Body of pancreas (tissue), 4 donors: ENCODE measurements at regions not wholly inside any gene's neighbourhood (a gene's known extent, or its start where the extent isn't known, plus 50 kb on each side); places are given as distances from the start of the nearest gene placed in this dataset.

Experiments
- ATAC-seq: fragments of 150-250 bp; one replicate; pipeline ENCODE4 v1.9.1; 2016
- DNase-seq, 4 donors: peaks; one replicate each; pipeline ENCODE4 v3.0.0-alpha.2; 2019
- H3K27ac ChIP-seq, 4 donors: fragments of 200-600 bp; sonication (generic); 1 replicate in 3 of 4; 2 replicates in 1 of 4; pipeline versions ENCODE4 v1.5.1 to v1.6.1; 2016 to 2019; ENCODE audit warnings: mild to moderate bottlenecking in 1 of 4, mixed read lengths in 1 of 4, moderate library complexity in 1 of 4
- H3K27me3 ChIP-seq, 2 donors: fragments of 200-600 bp; sonication (generic); one replicate each; pipeline ENCODE4 v1.6.0; 2016; ENCODE audit warnings: mild to moderate bottlenecking in 1 of 2
- H3K36me3 ChIP-seq, 2 donors: fragments of 200-600 bp; sonication (generic); replicated peaks in 1 of 2; 2 replicates each; pipeline ENCODE4 v1.5.1; 2016; ENCODE audit warnings: low read depth in 2 of 2; ENCODE audit not compliant: insufficient read depth in 1 of 2
- H3K4me1 ChIP-seq: fragments of 200-600 bp; sonication (generic); one replicate; pipeline ENCODE4 v1.6.0; 2016
- H3K4me3 ChIP-seq, 2 donors: fragments of 200-600 bp; sonication (generic); 1 replicate in 1 of 2; 2 replicates in 1 of 2; pipeline ENCODE4 v1.5.1; 2016 to 2019
- H3K9me3 ChIP-seq, 3 donors: fragments of 200-600 bp; sonication (generic); 1 replicate in 2 of 3; 2 replicates in 1 of 3; pipeline ENCODE4 v1.5.1; 2016
- CTCF ChIP-seq, 7 experiments: fragments of 450-650 bp in 4 of 7; fragments of 200-600 bp in 3 of 7; sonication (generic) in 3 of 7; IDR thresholded peaks; one replicate each; pipeline ENCODE4 v1.5.1; 2016 to 2019; ENCODE audit warnings: antibody characterized with exemption in 7 of 7
- POLR2A ChIP-seq, 3 donors: fragments of 450-650 bp; IDR thresholded peaks; one replicate each; pipeline ENCODE4 v1.6.1; 2016; ENCODE audit warnings: antibody characterized with exemption in 3 of 3, mild to moderate bottlenecking in 2 of 3
- WGBS, 2 donors: methylation state at CpG; one replicate each; pipeline ENCODE4 v1.1.5; 2017; 5-methylcytosine and 5-hydroxymethylcytosine counted together
- intact Hi-C: fragments of 100-400 bp; cut with DNase I; formaldehyde crosslinking; loops from one replicate; pipeline ENCODE4 v1.15.1; 2023

DNA sequence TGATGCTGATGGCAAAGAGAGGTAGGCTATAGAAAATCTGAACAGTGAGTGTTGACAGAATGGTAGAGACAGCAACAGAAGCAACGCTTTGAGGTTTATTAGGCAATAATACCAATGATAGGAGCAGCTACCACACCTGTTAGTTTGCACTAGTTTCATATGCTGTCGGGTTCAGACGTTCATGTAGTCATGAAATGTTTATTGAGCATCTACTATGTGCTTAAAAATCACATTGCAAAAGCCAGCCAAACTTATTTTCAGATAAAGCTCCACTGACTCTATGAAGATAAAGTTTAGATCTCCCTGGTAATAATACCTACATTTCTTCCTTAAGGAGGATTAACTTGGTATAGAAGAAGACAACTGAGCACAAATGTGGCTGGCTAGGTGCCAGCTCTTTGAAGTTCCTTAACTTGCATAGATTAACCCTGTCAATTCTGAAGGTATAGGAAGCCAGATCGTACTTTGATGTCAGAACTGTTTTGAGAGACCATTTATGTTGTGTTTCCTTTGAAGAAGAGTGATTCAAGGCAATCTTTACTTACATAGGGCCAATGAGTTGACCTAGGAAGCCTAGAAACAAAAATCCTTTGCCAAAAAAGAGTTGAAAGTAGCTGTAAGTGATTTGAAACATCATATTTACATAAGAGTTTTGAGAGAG is 71.5 kb downstream of the DISP1 start:
- H3K4me1 ChIP-seq, result no peaks in the 10 kb centered on the region
- TF ChIP-seq POLR2A (IDR thresholded peaks at IDR 0.05) (no peak), CTCF (IDR thresholded peaks at IDR 0.05) (no peak)
- no peak overlapping the region for H3K27ac ChIP-seq
- no peak for DNase-seq
- H3K27me3 ChIP-seq, result no peaks in the 10 kb centered on the region
- H3K4me3 ChIP-seq, result no peak overlapping the region
- no peak for ATAC-seq
- H3K36me3 ChIP-seq, result no peaks in the 10 kb centered on the region
- intact Hi-C loops, result no loop called here
- H3K9me3 ChIP-seq, result no peaks in the 10 kb centered on the region
- 80 to 86% methylated on average over 4 of the region's 4 CpGs for WGBS, 2 donors

GRCh38 chr1:222886878-222887351 is 72.1 kb downstream of the DISP1 start:
- ATAC-seq (no peak), DNase-seq (no peak)
- TF ChIP-seq POLR2A (IDR thresholded peaks at IDR 0.05), result no peak
- TF ChIP-seq CTCF (IDR thresholded peaks at IDR 0.05), result no peak
- 57 to 58% methylated on average over 1 of the region's 1 CpG for WGBS, 2 donors
- Histone ChIP-seq H3K27me3 (no peaks in the 10 kb centered on the region), H3K36me3 (no peaks in the 10 kb centered on the region), H3K9me3 (no peaks in the 10 kb centered on the region), H3K4me3 (no peak overlapping the region), H3K27ac (no peak overlapping the region), H3K4me1 (no peaks in the 10 kb centered on the region)
- intact Hi-C loops, result no loop called here

GRCh38 chr1:222889440-222889839 is 74.6 kb downstream of the DISP1 start:
- TF ChIP-seq CTCF (IDR thresholded peaks at IDR 0.05) (no peak), POLR2A (IDR thresholded peaks at IDR 0.05) (no peak)
- Histone ChIP-seq H3K27me3 (no peaks in the 10 kb centered on the region), H3K4me3 (no peak overlapping the region), H3K4me1 (no peaks in the 10 kb centered on the region), H3K9me3 (no peaks in the 10 kb centered on the region), H3K36me3 (no peaks in the 10 kb centered on the region), H3K27ac (no peak overlapping the region)
- ATAC-seq, result no peak
- intact Hi-C loops, result no loop called here
- WGBS, 2 donors, result 68 to 70% methylated on average over 1 of the region's 1 CpG
- DNase-seq, result no peak

GRCh38 chr1:222890716-222891115 is 75.9 kb downstream of the DISP1 start:
- H3K27ac ChIP-seq, result no peak overlapping the region
- TF ChIP-seq POLR2A (IDR thresholded peaks at IDR 0.05), result no peak
- TF ChIP-seq CTCF (IDR thresholded peaks at IDR 0.05), result no peak
- no peaks in the 10 kb centered on the region for H3K27me3 ChIP-seq
- ATAC-seq (no peak), DNase-seq (no peak)
- H3K4me1 ChIP-seq, result no peaks in the 10 kb centered on the region
- no peak overlapping the region for H3K4me3 ChIP-seq
- no peaks in the 10 kb centered on the region for H3K9me3 ChIP-seq
- intact Hi-C loops, result no loop called here
- H3K36me3 ChIP-seq, result no peaks in the 10 kb centered on the region
- WGBS, 2 donors, result 87 to 88% methylated on average over 2 of the region's 2 CpGs

GRCh38 chr1:222891578-222891977 is 76.7 kb downstream of the DISP1 start:
- no peaks in the 10 kb centered on the region for H3K9me3 ChIP-seq
- ATAC-seq (no peak), DNase-seq (no peak)
- H3K4me3 ChIP-seq, result no peak overlapping the region
- H3K4me1 ChIP-seq, result no peaks in the 10 kb centered on the region
- TF ChIP-seq CTCF (IDR thresholded peaks at IDR 0.05) (no peak), POLR2A (IDR thresholded peaks at IDR 0.05) (no peak)
- intact Hi-C loops, result no loop called here
- no peak overlapping the region for H3K27ac ChIP-seq
- no peaks in the 10 kb centered on the region for H3K36me3 ChIP-seq
- no peaks in the 10 kb centered on the region for H3K27me3 ChIP-seq
